ENCODE measurements at regions not wholly inside any gene's neighbourhood (a gene's known extent, or its start where the extent isn't known, plus 50 kb on each side); places are given as distances from the start of the nearest gene placed in this dataset.

- no peak for DNase-seq
Observed at GRCh38 chr10:52940921-52941320, 168.3 kb upstream of the MBL2 start.

DNA sequence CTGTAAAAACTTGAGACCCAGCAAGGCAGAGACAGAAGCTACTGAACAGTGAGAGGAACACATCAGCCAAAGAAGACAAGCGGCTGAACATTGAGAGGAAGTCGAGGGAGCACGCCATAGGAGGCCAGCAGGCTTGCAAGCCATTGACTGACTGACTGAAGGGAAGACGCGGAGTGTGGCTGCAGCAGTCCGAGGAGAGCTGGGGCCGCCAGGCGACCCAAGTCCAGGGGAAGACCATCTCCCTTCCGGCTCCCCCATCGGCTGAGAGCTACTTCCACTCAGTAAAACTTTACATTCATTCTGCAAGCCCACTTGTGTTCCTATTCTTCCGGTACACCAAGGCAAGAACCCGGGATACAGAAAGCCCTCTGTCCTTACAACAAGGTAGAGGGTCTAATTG, 167.3 kb upstream of the MBL2 start:
- DNase-seq, result no peak

- DNase-seq, result no peak
Observed at GRCh38 chr10:52933748-52934147, 161.2 kb upstream of the MBL2 start.

DNA sequence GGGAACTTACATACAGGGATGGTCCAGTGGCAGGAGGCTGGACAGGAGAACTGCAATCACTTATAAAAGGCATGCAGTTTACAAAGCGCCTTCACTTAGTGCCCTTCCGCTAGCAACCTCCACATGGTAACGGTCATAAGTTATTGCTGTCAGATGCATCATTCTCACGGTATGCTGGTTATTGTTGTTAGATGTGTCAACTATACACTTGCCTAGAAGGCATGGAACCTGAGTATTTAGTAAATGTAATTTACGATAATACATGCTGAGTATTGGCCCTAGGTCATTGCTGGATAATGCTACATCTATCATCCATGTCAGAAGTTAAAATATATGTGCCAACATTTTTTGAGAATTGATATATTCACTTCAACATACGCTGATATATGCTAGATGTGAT, 155.1 kb upstream of the MBL2 start:
- DNase-seq, result no peak

- no peak for DNase-seq
Observed at GRCh38 chr10:52923520-52923919, 150.9 kb upstream of the MBL2 start.

GRCh38 chr10:52918714-52919305, 146.2 kb upstream of the MBL2 start:
- no peak for DNase-seq

- DNase-seq, result no peak
Observed at GRCh38 chr10:52915391-52915790, 142.8 kb upstream of the MBL2 start.

- no peak for DNase-seq
Observed at GRCh38 chr10:52911163-52911562, 138.6 kb upstream of the MBL2 start.

- DNase-seq, result no peak
Observed at GRCh38 chr10:52908478-52908877, 135.9 kb upstream of the MBL2 start.

DNA sequence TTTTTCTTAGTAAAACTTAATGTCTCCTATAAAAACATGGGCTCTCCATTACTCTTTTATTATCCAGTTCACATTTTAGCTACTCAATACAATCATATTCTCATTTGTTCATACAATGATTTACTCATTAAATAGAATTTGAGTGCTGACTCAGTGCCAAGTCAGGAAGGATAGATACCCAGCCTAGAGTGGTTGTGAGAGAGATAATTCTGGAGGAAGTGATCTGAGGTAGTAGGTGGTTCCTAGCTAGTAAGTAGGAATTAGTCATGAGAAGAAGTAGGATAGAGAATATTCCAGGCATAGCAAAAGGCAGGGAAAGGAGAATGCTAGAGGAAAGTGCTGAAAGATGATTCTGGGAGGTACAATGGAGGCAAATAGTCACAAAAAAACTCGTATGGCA, 133.5 kb upstream of the MBL2 start:
- no peak for DNase-seq

GRCh38 chr10:52903397-52903938, 130.9 kb upstream of the MBL2 start:
- DNase-seq, result no peak

DNA sequence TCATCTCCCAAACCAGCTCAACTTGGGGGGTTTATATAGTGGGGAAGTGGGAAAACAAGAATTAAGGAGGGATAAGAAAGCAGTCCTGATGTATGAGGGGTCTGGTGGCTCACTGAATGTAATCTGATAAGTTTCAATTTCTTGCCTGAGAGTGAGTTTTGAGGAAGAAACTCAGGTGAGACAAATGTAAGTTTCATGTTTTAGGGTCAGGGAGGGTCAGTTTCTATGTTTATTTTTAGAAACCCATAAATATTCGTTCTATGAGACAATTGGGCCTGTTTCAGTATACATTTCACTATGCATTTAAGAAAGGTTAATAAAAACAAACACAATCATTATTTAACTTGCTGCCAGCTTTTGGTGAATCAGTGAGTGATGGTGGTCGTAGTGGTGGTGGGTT, 128.0 kb upstream of the MBL2 start:
- no peak for DNase-seq

- DNase-seq, result no peak
Observed at GRCh38 chr10:52897162-52897561, 124.6 kb upstream of the MBL2 start.

GRCh38 chr10:52895059-52895458, 122.5 kb upstream of the MBL2 start:
- DNase-seq, result no peak

DNA sequence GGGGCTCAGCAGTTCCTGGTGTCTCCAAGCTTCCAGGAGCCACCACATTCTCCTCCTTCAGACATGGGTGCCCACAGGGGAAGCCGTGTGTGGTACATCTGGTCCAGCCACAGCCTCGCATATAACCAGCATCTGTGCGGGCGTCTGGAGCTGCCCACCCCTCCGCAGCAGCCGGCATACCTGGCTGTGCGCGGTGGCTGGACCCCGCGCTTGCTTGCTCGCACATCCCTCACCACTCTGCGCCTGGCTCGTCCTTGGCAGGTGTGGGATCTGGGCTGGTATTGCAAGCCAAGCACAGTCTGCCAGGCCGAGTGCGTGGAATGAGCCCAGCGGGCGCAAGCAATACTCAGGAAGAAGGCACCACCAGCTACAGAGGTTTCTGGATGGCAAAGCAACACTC, 117.7 kb upstream of the MBL2 start:
- no peak for DNase-seq

DNA sequence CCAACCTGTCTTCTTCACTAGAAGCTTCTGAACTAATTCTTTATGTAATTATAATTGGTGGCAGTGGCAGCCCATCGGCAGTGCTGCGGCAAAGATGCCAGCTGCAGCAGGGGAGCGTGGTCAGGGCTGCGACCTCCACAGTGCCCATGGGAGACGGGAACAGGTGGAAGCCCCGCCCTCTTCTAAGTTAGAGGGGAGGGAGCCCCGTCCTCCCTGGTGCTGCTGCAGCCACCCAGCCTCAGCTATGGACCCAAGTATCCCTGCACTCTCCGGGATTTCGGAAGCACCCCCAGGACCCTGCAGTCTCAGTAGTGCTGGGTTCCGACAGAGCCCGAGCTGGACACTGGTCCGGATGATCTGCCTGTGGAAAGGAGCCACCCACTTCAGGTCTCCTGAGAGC, 117.0 kb upstream of the MBL2 start:
- no peak for DNase-seq

DNA sequence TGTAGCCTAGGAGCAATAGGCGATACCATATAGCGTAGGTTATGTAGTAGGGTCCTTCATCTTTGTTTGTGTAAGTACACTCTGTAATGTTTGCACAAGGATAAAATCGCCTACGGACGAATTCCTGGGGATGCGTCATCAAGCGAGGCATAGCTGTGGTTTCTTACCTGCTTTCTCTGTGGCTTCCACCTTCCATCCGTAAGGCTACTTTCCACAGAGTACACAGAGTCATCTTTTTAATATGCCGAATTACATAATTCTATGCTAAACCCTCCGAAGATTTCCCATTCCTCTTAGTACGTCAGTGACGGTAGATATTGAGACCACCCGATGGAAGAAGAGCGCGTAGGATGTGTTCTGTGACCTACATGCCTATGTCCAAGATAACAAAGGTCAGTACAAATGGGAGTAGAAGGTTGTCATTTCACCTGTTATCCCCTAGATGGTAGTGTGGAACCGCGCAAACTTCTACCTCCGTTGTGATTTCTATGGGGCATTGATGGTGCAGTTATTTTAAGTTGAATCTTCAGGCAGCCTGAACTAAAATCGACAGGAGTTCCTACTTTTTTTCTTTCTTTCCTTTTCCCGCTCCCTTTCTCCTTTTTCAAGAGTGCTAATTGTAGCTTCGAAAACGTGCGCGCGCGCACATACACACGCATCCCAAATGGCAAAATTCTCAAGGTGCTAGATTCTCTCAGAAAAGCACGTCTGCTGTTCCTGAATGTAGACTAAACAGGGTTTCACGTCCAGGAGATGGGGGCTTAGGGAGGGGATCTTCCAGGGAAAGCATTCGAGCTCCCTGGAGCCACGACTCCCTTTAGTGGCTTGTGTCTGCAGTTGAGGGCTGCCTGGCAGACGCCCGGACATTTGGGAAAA, 111.7 kb upstream of the MBL2 start:
- peak; percentile 2 for DNase-seq

DNA sequence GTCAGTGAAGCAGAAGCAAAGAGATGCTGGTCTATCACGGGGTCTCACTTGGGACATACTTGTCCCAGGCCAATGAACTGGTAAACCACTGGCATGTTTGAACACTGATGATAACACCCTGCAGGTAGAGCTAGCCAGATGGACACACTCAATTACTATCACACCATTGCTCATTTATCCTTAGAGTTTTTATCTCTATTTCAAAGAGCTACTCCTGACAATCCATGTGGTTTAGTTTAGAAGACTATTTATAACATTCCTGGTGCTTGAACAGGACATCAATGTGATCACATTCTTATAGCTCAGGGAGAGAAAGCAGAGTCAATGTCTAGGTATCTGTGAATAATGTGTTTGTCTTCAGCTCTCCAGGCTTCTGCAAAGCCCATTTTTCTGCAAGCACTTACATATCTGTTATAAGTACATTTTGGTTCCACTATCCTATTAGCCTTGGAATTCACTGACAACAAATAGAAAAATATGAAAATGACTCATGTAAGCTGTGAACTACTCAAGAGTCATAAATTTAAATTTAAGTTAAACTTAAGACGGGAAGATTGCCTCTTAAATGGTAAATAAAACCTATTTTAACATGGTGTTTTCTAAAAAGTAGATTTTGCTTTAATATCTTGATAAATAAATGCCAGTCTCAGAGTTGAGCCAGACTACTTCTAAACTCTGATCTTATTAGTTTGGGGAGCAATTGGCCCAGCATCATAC, 106.7 kb upstream of the MBL2 start:
- no peak for DNase-seq

DNA sequence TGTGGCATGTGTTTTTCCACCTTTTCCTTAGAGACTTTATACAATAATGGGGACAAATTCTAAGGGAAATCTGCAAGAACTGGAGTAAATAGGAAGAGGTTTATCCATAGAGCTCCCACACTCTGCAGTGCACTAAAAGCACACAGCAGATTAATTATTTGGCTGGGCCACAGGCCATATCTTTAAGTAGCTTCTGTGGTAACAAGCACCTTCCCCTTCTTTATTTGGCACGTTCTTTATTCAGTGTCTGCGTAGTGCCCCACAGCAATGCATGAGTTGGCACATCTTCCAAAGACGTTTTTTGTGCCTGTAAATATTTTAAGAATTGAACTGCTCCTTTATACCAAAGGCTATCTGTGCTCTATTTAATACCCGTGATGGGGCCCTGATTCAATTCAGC, 104.9 kb upstream of the MBL2 start:
- no peak for DNase-seq

DNA sequence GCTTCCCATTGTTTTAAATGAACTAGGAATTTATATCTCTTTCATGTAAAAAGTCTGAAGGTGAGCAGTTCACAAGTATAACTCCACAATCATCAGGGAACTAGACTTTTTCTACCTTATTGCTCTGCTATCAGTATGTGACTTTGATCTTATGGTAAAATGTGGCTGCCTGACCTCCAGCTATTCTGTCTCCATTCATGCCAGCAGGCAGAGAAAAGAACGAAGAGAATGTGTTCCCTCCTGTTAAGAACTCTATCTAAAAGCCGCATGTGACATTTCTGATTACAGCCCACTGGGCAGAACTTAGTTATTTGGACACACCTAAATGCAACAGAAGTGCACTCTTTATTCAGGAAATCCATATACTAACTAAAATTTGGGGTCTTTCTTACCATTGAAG, 102.8 kb upstream of the MBL2 start:
- no peak for DNase-seq

GRCh38 chr10:52874581-52874980, 102.0 kb upstream of the MBL2 start:
- DNase-seq, result no peak

DNA sequence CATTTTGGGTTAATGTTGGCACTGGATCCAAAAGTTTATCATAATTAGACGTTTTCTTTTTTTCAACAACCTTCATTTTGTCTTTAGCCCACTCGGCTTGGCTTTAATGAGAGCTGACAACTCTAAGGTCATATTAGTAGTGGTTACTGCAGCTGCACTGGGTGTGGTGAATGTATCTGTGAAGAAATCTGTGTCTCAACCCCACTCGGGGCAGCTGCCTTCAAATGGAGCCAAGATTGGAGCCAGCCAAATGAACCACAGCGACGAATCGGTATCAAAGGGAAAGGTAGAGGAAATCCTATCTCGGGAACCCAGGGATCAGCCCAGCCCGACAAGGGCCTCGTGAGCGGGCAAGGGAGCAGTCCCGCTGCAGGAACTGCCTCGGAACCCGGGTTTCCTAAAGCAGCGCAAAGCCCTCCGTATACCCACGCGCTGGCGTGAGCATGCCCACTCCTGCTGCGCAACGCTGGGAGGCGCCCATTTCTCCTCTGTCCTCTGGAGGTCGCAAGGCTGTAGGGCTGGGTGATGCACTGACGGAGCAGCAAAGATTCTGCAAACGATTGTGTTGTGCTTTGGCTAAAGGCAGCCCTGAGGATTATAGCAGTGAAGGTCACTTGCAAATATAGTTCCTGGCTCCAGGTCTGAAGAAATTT, 98.7 kb upstream of the MBL2 start:
- DNase-seq, result no peak

GRCh38 chr10:52870562-52870961, 98.0 kb upstream of the MBL2 start:
- no peak for DNase-seq
